Loucy (cell line): ENCODE measurements at regions not wholly inside any gene's neighbourhood (a gene's known extent, or its start where the extent isn't known, plus 50 kb on each side); places are given as distances from the start of the nearest gene placed in this dataset.

Experiments used
- CTCF ChIP-seq: fragments of 200-600 bp; sonication (generic); conservative IDR thresholded peaks from 2 replicates; pipeline ENCODE4 v1.5.1; 2014; ENCODE audit warnings: mild to moderate bottlenecking, antibody characterized with exemption, low read length
- EZH2phosphoT487 ChIP-seq: fragments of 200-600 bp; IDR thresholded peaks from 2 replicates; pipeline ENCODE4 v1.6.1; 2018; ENCODE audit warnings: antibody characterized with exemption, mild to moderate bottlenecking, moderate library complexity, borderline replicate concordance

- no peak for TF ChIP-seq EZH2phosphoT487
- no peak for TF ChIP-seq CTCF
Observed at GRCh38 chr10:25697412-25697811, 236.6 kb upstream of the MYO3A start.
